ENCODE measurements at regions not wholly inside any gene's neighbourhood (a gene's known extent, or its start where the extent isn't known, plus 50 kb on each side); places are given as distances from the start of the nearest gene placed in this dataset.

GRCh38 chr14:96631030-96631429 is 128.8 kb downstream of the PAPOLA start:
- Histone ChIP-seq H3K4me1 (ENCODE audit: control insufficient read depth, extremely low read depth, insufficient read depth, low read length) (no peaks in the 10 kb centered on the region), H3K9ac (ENCODE audit: insufficient read depth, low read length) (no peak overlapping the region), H3K27ac (ENCODE audit: insufficient read depth, low read length) (no peak overlapping the region), H3K4me3 (replicated peaks in 1 of 4; ENCODE audit: control extremely low read depth in 1 of 4, insufficient read depth in 1 of 4, low read depth in 3 of 4, low read length in 4 of 4) (no peak overlapping the region), H3K79me2 (ENCODE audit: control insufficient read depth, insufficient read depth, low read length) (no peaks in the 10 kb centered on the region), H3K27me3 (ENCODE audit: control insufficient read depth, insufficient read depth, low read length) (no peaks in the 10 kb centered on the region), H4K20me1 (ENCODE audit: control insufficient read depth, extremely low read depth, insufficient read depth, low read length) (no peaks in the 10 kb centered on the region), H2AFZ (ENCODE audit: low read length) (no peak overlapping the region), H3K36me3 (ENCODE audit: control insufficient read depth, insufficient read depth, low read length) (no peaks in the 10 kb centered on the region), H3K9me3 (ENCODE audit: control insufficient read depth, insufficient read depth, low read depth, low read length) (no peaks in the 10 kb centered on the region), H3K4me2 (ENCODE audit: extremely low read depth, insufficient read depth, low read length) (no peak overlapping the region)
- TF ChIP-seq CTCF (conservative IDR thresholded peaks at IDR 0.05 in 1 of 2, IDR thresholded peaks at IDR 0.05 in 1 of 2; ENCODE audit: low read depth in 1 of 2, low read length in 2 of 2) (no peak), EZH2 (IDR thresholded peaks at IDR 0.05; ENCODE audit: low read length, missing control alignments) (no peak)
- DNase-seq (ENCODE audit: low read depth in 2 of 2): no peak

- Histone ChIP-seq H3K27me3 (ENCODE audit: control insufficient read depth, insufficient read depth, low read length) (no peaks in the 10 kb centered on the region), H3K4me2 (ENCODE audit: extremely low read depth, insufficient read depth, low read length) (no peak overlapping the region)
- no peak for DNase-seq (ENCODE audit: low read depth in 2 of 2)
Measured at GRCh38 chr14:96631621-96632362, 129.6 kb downstream of the PAPOLA start.

GRCh38 chr14:96632363-96632758 is 130.2 kb downstream of the PAPOLA start:
- Histone ChIP-seq H3K4me1 (ENCODE audit: control insufficient read depth, extremely low read depth, insufficient read depth, low read length) (no peaks in the 10 kb centered on the region), H2AFZ (ENCODE audit: low read length) (no peak overlapping the region), H4K20me1 (ENCODE audit: control insufficient read depth, extremely low read depth, insufficient read depth, low read length) (no peaks in the 10 kb centered on the region), H3K4me3 (replicated peaks in 1 of 4; ENCODE audit: control extremely low read depth in 1 of 4, insufficient read depth in 1 of 4, low read depth in 3 of 4, low read length in 4 of 4) (no peak overlapping the region), H3K9ac (ENCODE audit: insufficient read depth, low read length) (no peak overlapping the region), H3K36me3 (ENCODE audit: control insufficient read depth, insufficient read depth, low read length) (no peaks in the 10 kb centered on the region), H3K9me3 (ENCODE audit: control insufficient read depth, insufficient read depth, low read depth, low read length) (no peaks in the 10 kb centered on the region), H3K79me2 (ENCODE audit: control insufficient read depth, insufficient read depth, low read length) (no peaks in the 10 kb centered on the region), H3K27ac (ENCODE audit: insufficient read depth, low read length) (no peak overlapping the region), H3K4me2 (ENCODE audit: extremely low read depth, insufficient read depth, low read length) (no peak overlapping the region), H3K27me3 (ENCODE audit: control insufficient read depth, insufficient read depth, low read length) (no peaks in the 10 kb centered on the region)
- DNase-seq (ENCODE audit: low read depth in 2 of 2): no peak
- TF ChIP-seq EZH2 (IDR thresholded peaks at IDR 0.05; ENCODE audit: low read length, missing control alignments): no peak
- TF ChIP-seq CTCF (conservative IDR thresholded peaks at IDR 0.05 in 1 of 2, IDR thresholded peaks at IDR 0.05 in 1 of 2; ENCODE audit: low read depth in 1 of 2, low read length in 2 of 2): no peak

More at GRCh38 chr14:96631621-96632362, 129.6 kb downstream of the PAPOLA start:
- no peak overlapping the region for H3K4me3 ChIP-seq (replicated peaks in 1 of 4; ENCODE audit: control extremely low read depth in 1 of 4, insufficient read depth in 1 of 4, low read depth in 3 of 4, low read length in 4 of 4)
- no peaks in the 10 kb centered on the region for H3K9me3 ChIP-seq (ENCODE audit: control insufficient read depth, insufficient read depth, low read depth, low read length)
- H4K20me1 ChIP-seq (ENCODE audit: control insufficient read depth, extremely low read depth, insufficient read depth, low read length): no peaks in the 10 kb centered on the region
- no peaks in the 10 kb centered on the region for H3K36me3 ChIP-seq (ENCODE audit: control insufficient read depth, insufficient read depth, low read length)
- H3K27ac ChIP-seq (ENCODE audit: insufficient read depth, low read length): no peak overlapping the region
- H3K79me2 ChIP-seq (ENCODE audit: control insufficient read depth, insufficient read depth, low read length): no peaks in the 10 kb centered on the region
- H3K9ac ChIP-seq (ENCODE audit: insufficient read depth, low read length): no peak overlapping the region
- H3K4me1 ChIP-seq (ENCODE audit: control insufficient read depth, extremely low read depth, insufficient read depth, low read length): no peaks in the 10 kb centered on the region
- no peak for TF ChIP-seq EZH2 (IDR thresholded peaks at IDR 0.05; ENCODE audit: low read length, missing control alignments)
- no peak for TF ChIP-seq CTCF (conservative IDR thresholded peaks at IDR 0.05 in 1 of 2, IDR thresholded peaks at IDR 0.05 in 1 of 2; ENCODE audit: low read depth in 1 of 2, low read length in 2 of 2)
- no peak overlapping the region for H2AFZ ChIP-seq (ENCODE audit: low read length)

Data from fibroblast of lung (primary cell).